ENCODE measurements at regions not wholly inside any gene's neighbourhood (a gene's known extent, or its start where the extent isn't known, plus 50 kb on each side); places are given as distances from the start of the nearest gene placed in this dataset.
A peak's percentile ranks its signal among the peaks of the same experiment; 100 is the strongest.
"Not testable (repeated sequence)": the region's sequence is repeated elsewhere in the genome, so short reads cannot be mapped to it uniquely, and the experiment has no call there.

DNA sequence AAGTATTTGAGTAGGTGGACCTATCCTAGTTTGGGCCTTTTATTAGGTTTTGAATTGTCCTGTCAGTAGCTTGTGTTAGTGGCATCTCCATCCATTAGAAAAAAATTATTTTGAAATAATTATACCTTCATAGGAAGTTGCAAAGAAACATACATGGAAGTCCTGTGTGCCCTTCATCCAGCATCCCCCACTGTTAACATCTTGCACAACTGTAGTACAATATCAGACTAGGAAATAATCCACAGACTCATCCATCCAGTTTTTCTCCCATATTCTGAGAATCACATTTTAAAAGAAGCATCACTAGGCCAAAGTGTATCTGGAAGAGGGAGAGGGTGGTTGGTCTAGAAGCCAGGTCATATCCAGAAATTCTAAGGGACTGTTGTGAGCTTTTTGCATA, 155.5 kb upstream of the ROPN1 start:
- H3K27me3 ChIP-seq (replicated peaks; ENCODE audit: insufficient read depth): no peaks in the 10 kb centered on the region
- H3K4me1 ChIP-seq (ENCODE audit: control insufficient read depth in 1 of 2, low read depth in 2 of 2): peaks cover 34 to 58% of the 10 kb centered on the region in 2 donors
- TF ChIP-seq, protein P1, sequence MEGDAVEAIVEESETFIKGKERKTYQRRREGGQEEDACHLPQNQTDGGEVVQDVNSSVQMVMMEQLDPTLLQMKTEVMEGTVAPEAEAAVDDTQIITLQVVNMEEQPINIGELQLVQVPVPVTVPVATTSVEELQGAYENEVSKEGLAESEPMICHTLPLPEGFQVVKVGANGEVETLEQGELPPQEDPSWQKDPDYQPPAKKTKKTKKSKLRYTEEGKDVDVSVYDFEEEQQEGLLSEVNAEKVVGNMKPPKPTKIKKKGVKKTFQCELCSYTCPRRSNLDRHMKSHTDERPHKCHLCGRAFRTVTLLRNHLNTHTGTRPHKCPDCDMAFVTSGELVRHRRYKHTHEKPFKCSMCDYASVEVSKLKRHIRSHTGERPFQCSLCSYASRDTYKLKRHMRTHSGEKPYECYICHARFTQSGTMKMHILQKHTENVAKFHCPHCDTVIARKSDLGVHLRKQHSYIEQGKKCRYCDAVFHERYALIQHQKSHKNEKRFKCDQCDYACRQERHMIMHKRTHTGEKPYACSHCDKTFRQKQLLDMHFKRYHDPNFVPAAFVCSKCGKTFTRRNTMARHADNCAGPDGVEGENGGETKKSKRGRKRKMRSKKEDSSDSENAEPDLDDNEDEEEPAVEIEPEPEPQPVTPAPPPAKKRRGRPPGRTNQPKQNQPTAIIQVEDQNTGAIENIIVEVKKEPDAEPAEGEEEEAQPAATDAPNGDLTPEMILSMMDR (IDR thresholded peaks at IDR 0.05): no peak
- ATAC-seq (ENCODE audit: insufficient number of reproducible peaks, low FRiP score, low read depth): no peak
- H3K36me3 ChIP-seq: no peaks in the 10 kb centered on the region
- H3K9me3 ChIP-seq: no peaks in the 10 kb centered on the region
- no peak overlapping the region for H3K27ac ChIP-seq
- H3K4me3 ChIP-seq: no peak overlapping the region
- no peak for DNase-seq (ENCODE audit: low spot score)

DNA sequence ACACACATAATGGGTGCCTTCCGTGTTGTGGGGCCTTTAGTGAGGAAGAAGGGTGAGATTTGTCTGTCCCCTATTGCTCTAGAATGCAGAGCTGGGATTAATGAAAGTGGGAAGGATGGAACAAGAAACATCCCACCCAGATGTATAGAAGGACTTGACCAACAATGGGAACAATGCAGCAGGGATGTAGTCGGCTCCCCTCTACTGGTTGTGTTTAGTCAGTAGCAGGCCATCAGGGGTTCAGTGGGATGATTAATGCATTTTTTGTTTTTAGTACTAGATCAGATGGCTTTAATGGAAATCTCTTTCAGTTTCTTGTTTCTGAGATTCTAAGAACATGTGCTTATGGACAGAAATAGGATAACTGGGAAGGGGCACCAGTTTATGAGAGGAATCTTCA, 156.0 kb upstream of the ROPN1 start:
- Histone ChIP-seq H3K36me3 (no peaks in the 10 kb centered on the region), H3K27ac (no peak overlapping the region), H3K4me3 (no peak overlapping the region), H3K4me1 (ENCODE audit: control insufficient read depth in 1 of 2, low read depth in 2 of 2) (peaks cover 30 to 53% of the 10 kb centered on the region in 2 donors), H3K9me3 (no peaks in the 10 kb centered on the region), H3K27me3 (replicated peaks; ENCODE audit: insufficient read depth) (no peaks in the 10 kb centered on the region)
- TF ChIP-seq, protein P1 (IDR thresholded peaks at IDR 0.05): no peak
- ATAC-seq (ENCODE audit: insufficient number of reproducible peaks, low FRiP score, low read depth): no peak
- no peak for DNase-seq (ENCODE audit: low spot score)

DNA sequence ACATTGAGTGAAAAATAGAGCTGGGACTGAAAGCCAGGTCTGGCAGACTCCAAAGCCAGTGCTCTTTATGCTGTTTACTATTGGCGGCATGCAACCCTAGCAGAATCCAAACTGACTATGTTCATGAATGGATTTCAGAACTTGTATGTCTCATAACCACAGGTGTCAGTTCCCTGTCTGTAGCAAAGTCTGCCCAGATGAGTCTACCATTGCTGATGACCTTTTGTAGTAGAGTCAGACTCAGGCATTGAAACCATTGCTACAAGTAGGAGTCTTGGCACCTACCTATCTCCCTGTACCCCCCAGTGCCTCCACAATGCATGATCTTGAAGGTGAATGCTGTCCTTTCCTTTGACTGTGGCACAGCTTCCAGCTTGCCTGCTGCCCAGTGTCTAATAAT, 157.2 kb upstream of the ROPN1 start:
- no peaks in the 10 kb centered on the region for H3K9me3 ChIP-seq
- peaks cover 19 to 42% of the 10 kb centered on the region in 2 donors for H3K4me1 ChIP-seq (ENCODE audit: control insufficient read depth in 1 of 2, low read depth in 2 of 2)
- no peaks in the 10 kb centered on the region for H3K36me3 ChIP-seq
- ATAC-seq (ENCODE audit: insufficient number of reproducible peaks, low FRiP score, low read depth): no peak
- DNase-seq (ENCODE audit: low spot score): no peak
- no peaks in the 10 kb centered on the region for H3K27me3 ChIP-seq (replicated peaks; ENCODE audit: insufficient read depth)
- no peak overlapping the region for H3K4me3 ChIP-seq
- H3K27ac ChIP-seq: peak overlapping the region; percentile 25 to 40
- TF ChIP-seq, protein P1 (IDR thresholded peaks at IDR 0.05): no peak

DNA sequence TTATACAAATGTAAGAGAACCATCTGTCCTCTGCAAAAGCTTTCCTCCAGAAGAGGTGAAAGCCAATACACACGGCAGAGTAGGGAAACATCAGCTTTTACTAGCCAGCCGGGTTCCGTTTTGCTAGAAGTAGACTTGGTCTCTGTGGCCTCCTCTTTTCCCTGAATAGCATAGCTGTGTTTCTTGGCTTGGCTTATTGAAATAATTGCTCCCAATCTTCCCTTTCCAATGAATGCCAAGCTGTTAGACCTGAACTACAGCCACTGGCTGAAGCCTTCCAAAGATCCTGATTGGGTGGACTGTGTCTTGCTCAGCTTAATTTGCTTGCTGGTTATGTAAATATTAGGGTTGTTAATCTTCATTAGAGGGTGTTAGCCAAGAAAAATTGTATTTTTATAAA, 157.8 kb upstream of the ROPN1 start:
- peak overlapping the region; percentile 13 to 25 for H3K27ac ChIP-seq

DNA sequence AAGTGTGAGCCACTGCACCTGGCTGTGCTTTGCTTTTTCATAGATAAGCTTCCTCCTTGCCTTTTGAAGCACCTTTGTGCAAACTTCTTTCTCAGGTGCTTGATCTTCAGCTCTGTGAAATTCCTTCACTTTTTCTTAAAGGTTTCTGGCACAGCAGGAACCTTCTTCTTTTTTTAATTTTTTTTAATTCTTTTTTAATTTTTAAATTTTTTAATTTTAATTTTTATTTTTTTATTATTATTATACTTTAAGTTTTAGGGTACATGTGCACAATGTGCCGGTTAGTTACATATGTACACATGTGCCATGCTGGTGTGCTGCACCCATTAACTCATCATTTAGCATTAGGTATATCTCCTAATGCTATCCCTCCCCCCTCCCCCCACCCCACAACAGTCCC, 161.0 kb upstream of the ROPN1 start:
- H3K36me3 ChIP-seq; H3K4me3 ChIP-seq; H3K27ac ChIP-seq; H3K9me3 ChIP-seq; DNase-seq (ENCODE audit: low spot score); ATAC-seq (ENCODE audit: insufficient number of reproducible peaks, low FRiP score, low read depth); H3K27me3 ChIP-seq (replicated peaks; ENCODE audit: insufficient read depth): not testable (repeated sequence)
- peaks cover 32 to 50% of the 10 kb centered on the region in 2 donors for H3K4me1 ChIP-seq (ENCODE audit: control insufficient read depth in 1 of 2, low read depth in 2 of 2)

More for the DNA sequence above, 157.8 kb upstream of the ROPN1 start:
- no peak for ATAC-seq (ENCODE audit: insufficient number of reproducible peaks, low FRiP score, low read depth)
- Histone ChIP-seq H3K4me3 (no peak overlapping the region), H3K4me1 (ENCODE audit: control insufficient read depth in 1 of 2, low read depth in 2 of 2) (peaks cover 16 to 35% of the 10 kb centered on the region in 2 donors), H3K9me3 (no peaks in the 10 kb centered on the region), H3K36me3 (no peaks in the 10 kb centered on the region), H3K27me3 (replicated peaks; ENCODE audit: insufficient read depth) (no peaks in the 10 kb centered on the region)
- TF ChIP-seq, protein P1 (IDR thresholded peaks at IDR 0.05): no peak
- DNase-seq (ENCODE audit: low spot score): no peak
